BLaER1 (cell line): ENCODE measurements at regions not wholly inside any gene's neighbourhood (a gene's known extent, or its start where the extent isn't known, plus 50 kb on each side); places are given as distances from the start of the nearest gene placed in this dataset.
A peak's percentile ranks its signal among the peaks of the same experiment; 100 is the strongest.
"Not testable (repeated sequence)": the region's sequence is repeated elsewhere in the genome, so short reads cannot be mapped to it uniquely, and the experiment has no call there.

Source experiments
- H3K27ac ChIP-seq: shearing (Covaris generic); formaldehyde crosslinking; 2 replicates; pipeline ENCODE4 v1.8.1; 2022
- H3K27me3 ChIP-seq: shearing (Covaris generic); formaldehyde crosslinking; 2 replicates; pipeline ENCODE4 v1.8.1; 2022
- H3K36me3 ChIP-seq: shearing (Covaris generic); formaldehyde crosslinking; 2 replicates; pipeline ENCODE4 v1.8.1; 2022
- H3K4me1 ChIP-seq: shearing (Covaris generic); formaldehyde crosslinking; 2 replicates; pipeline ENCODE4 v1.8.1; 2022
- H3K4me2 ChIP-seq: shearing (Covaris generic); formaldehyde crosslinking; 2 replicates; pipeline ENCODE4 v1.8.1; 2022
- H3K4me3 ChIP-seq: shearing (Covaris generic); formaldehyde crosslinking; 2 replicates; pipeline ENCODE4 v1.8.1; 2022
- H3K9ac ChIP-seq: shearing (Covaris generic); formaldehyde crosslinking; 2 replicates; pipeline ENCODE4 v1.8.1; 2022
- H3K9me3 ChIP-seq: shearing (Covaris generic); formaldehyde crosslinking; 2 replicates; pipeline ENCODE4 v1.8.1; 2022
- H4K20me1 ChIP-seq: shearing (Covaris generic); formaldehyde crosslinking; 2 replicates; pipeline ENCODE4 v1.8.1; 2022
- Cebpa-rat ChIP-seq: shearing (Covaris generic); IDR thresholded peaks from 2 replicates; pipeline ENCODE4 v1.8.1; 2022

DNA sequence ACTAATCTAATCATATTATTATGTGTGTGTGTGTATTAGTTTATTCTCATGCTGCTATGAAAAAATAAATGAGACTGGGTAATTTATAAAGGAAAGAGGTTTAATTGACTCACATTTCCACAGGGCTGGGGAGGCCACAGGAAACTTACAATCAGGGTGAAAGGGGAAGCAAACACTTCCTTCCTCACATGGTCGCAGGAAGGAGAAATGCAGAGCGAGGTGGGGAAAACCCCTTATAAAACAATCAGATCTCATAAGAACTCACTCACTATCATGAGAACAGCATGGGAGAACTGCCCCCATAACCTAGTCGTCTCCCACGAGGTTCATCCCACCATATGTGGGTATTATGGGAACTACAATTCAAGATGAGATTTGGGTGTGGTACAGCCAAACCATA, 190.9 kb upstream of the TAPT1 start:
- Histone ChIP-seq H3K9me3 (peaks cover 7% of the 10 kb centered on the region; the same call in 1 of the 2 replicates), H3K4me3 (no peak overlapping the region), H3K36me3 (no peaks in the 10 kb centered on the region), H3K27ac (no peak overlapping the region), H3K9ac (no peak overlapping the region), H3K4me1 (no peaks in the 10 kb centered on the region), H3K27me3 (no peaks in the 10 kb centered on the region), H4K20me1 (no peaks in the 10 kb centered on the region), H3K4me2 (0 out of 2 replicates have a peak overlapping the region, but pooled peaks have one; percentile 4)
- TF ChIP-seq Cebpa-rat: no peak

GRCh38 chr4:16416601-16417000, 190.3 kb upstream of the TAPT1 start:
- H4K20me1 ChIP-seq: no peaks in the 10 kb centered on the region
- no peak overlapping the region for H3K4me2 ChIP-seq
- no peaks in the 10 kb centered on the region for H3K4me1 ChIP-seq
- H3K9me3 ChIP-seq: peaks cover 7% of the 10 kb centered on the region; the same call in 1 of the 2 replicates
- no peak for TF ChIP-seq Cebpa-rat
- H3K27me3 ChIP-seq: no peaks in the 10 kb centered on the region
- no peaks in the 10 kb centered on the region for H3K36me3 ChIP-seq
- H3K4me3 ChIP-seq: no peak overlapping the region
- H3K27ac ChIP-seq: no peak overlapping the region
- no peak overlapping the region for H3K9ac ChIP-seq

GRCh38 chr4:16415751-16416150, 189.5 kb upstream of the TAPT1 start:
- TF ChIP-seq Cebpa-rat: no peak
- H3K27ac ChIP-seq: no peak overlapping the region
- H3K36me3 ChIP-seq: no peaks in the 10 kb centered on the region
- H3K27me3 ChIP-seq: no peaks in the 10 kb centered on the region
- H3K9me3 ChIP-seq: peaks cover 6% of the 10 kb centered on the region; the same call in 1 of the 2 replicates
- no peaks in the 10 kb centered on the region for H4K20me1 ChIP-seq
- H3K4me3 ChIP-seq: no peak overlapping the region
- no peak overlapping the region for H3K9ac ChIP-seq
- H3K4me2 ChIP-seq: no peak overlapping the region
- H3K4me1 ChIP-seq: no peaks in the 10 kb centered on the region

DNA sequence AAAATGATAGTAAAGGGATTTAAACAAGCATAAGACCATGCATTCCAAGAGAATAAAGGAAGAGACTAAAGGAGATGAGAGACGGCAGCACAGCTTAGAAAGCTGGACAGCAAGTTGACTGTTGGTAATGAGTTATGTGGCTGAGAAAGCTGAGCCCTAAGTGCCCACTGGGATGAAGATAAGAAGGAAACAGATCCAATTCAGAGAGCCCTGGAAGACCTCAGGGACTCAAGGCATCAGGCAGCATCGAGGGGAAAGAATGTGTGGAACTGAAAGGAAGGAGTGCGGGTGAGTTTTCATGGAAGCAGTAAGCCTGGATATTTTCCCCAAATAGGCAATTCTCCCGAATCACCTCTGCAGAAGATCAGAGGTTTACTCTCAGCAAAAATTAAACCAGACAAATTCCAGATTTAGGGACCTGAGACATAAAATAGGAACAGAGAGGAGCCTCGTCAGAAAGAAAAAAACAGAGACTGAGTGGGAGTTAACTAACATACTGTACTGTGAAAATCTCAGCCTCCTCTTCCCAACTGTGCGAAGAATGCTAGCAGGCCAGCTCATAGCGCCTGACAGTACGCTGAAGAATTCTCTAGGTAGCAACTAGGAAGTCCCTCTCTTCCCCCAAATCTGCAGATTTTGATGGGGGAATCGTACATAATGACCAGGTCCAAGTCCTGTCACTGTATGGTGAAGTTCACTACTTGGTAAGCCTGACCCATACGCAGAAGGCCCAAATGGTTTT, 187.7 kb upstream of the TAPT1 start:
- no peak overlapping the region for H3K4me3 ChIP-seq
- no peaks in the 10 kb centered on the region for H3K4me1 ChIP-seq
- H4K20me1 ChIP-seq: no peaks in the 10 kb centered on the region
- H3K9me3 ChIP-seq: no peaks in the 10 kb centered on the region
- no peaks in the 10 kb centered on the region for H3K36me3 ChIP-seq
- H3K4me2 ChIP-seq: no peak overlapping the region
- H3K27ac ChIP-seq: no peak overlapping the region
- no peak for TF ChIP-seq Cebpa-rat
- no peaks in the 10 kb centered on the region for H3K27me3 ChIP-seq
- no peak overlapping the region for H3K9ac ChIP-seq

DNA sequence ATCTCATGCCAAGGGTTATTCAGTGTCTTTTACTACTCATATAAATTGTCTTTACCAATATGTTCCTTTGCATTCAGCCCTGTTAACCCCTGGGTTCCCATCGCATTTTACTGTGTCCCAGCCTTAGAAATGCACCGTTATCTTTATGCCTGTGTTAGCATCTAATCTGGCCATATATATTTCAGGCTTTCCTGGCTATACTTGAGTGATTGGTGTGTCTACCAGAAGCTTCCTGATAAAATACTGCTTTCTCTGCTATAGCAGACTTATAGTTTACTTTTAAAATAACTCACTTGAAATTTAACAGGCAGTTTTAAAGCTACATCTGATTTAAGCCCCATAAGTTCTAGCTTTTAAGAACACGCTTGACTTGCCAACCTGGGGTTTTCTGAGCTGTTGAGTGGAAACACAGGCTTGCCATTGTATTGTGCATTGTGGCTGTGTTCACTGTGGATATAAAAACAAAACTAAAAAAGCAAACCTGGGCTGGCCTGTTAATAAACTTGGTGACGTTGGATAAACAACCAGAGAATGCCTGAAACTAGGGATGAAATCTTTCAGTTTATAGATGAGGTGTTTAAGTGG, 185.3 kb upstream of the TAPT1 start:
- Histone ChIP-seq H3K4me2 (no peak overlapping the region), H4K20me1 (no peaks in the 10 kb centered on the region), H3K9me3 (no peaks in the 10 kb centered on the region; the same call in 1 of the 2 replicates), H3K36me3 (no peaks in the 10 kb centered on the region), H3K9ac (no peak overlapping the region), H3K27me3 (no peaks in the 10 kb centered on the region), H3K4me1 (no peaks in the 10 kb centered on the region), H3K27ac (no peak overlapping the region), H3K4me3 (no peak overlapping the region)
- TF ChIP-seq Cebpa-rat: no peak

DNA sequence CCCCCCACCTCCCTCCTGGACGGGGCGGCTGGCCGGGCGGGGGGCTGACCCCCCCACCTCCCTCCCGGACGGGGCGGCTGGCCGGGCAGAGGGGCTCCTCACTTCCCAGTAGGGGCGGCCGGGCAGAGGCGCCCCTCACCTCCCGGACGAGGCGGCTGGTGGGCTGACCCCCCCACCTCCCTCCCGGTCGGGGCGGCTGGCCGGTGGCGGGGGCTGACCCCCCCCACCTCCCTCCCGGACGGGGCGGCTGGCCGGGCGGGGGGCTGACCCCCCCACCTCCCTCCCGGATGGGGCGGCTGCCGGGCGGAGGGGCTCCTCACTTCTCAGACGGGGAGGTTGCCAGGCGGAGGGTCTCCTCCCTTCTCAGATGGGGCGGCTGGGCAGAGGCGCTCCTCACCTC, 166.9 kb upstream of the TAPT1 start:
- H3K36me3 ChIP-seq, H3K9ac ChIP-seq, H4K20me1 ChIP-seq, H3K4me2 ChIP-seq, H3K4me3 ChIP-seq, H3K27me3 ChIP-seq, H3K4me1 ChIP-seq, H3K27ac ChIP-seq: not testable (repeated sequence)
- peaks cover 12% of the 10 kb centered on the region for H3K9me3 ChIP-seq

DNA sequence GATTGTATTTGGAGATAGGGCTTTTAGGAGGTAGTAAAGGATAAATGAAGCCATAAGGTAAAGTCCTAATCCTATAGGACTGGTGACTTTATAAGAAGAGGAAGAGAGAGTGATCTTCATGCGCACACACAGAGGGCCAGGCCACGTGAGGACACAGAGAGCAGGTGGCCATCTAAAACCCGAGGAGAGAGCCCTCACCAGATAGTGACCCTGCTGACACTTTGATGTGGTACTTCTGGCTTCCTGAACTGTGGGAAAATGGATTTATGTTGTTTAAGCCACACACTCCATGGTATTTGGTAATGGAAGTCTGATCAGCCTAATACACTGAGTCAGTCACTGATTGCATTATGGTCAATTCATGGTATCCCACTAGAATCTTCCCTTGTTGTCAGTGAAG, 164.9 kb upstream of the TAPT1 start:
- Histone ChIP-seq H3K4me2 (no peak overlapping the region), H3K9ac (no peak overlapping the region), H3K27me3 (no peaks in the 10 kb centered on the region), H3K36me3 (no peaks in the 10 kb centered on the region), H3K9me3 (peaks cover 12% of the 10 kb centered on the region), H3K27ac (no peak overlapping the region), H3K4me1 (peaks cover 4% of the 10 kb centered on the region; the same call in 1 of the 2 replicates), H3K4me3 (no peak overlapping the region), H4K20me1 (no peaks in the 10 kb centered on the region)
- TF ChIP-seq Cebpa-rat: no peak

DNA sequence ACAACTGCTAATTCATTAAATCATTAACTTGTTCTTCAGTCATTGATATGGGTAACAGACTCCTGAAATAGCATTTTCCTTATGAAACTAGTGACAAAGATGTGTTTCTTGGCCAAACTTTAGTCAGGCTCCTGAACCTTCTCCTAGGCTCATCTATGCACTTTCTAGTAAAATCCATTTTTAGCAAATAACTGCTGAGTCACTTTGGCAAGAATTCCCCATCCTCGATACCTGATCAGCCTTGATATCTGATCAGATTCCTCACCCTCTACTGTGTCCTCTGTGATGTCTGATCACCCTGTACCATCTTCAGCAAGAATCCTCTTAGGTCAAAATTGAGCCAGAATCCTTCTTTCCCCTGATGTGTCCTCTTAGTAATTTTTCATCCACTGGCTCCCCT, 161.2 kb upstream of the TAPT1 start:
- Histone ChIP-seq H3K36me3 (no peaks in the 10 kb centered on the region), H3K9me3 (no peaks in the 10 kb centered on the region), H3K27me3 (no peaks in the 10 kb centered on the region), H3K4me1 (peaks cover 21% of the 10 kb centered on the region), H3K9ac (no peak overlapping the region), H3K4me2 (no peak overlapping the region), H3K27ac (no peak overlapping the region), H3K4me3 (no peak overlapping the region), H4K20me1 (no peaks in the 10 kb centered on the region)
- no peak for TF ChIP-seq Cebpa-rat

GRCh38 chr4:16386711-16387320, 160.5 kb upstream of the TAPT1 start:
- no peaks in the 10 kb centered on the region for H3K9me3 ChIP-seq
- no peak for TF ChIP-seq Cebpa-rat
- H3K4me3 ChIP-seq: no peak overlapping the region
- no peak overlapping the region for H3K27ac ChIP-seq
- H3K4me2 ChIP-seq: no peak overlapping the region
- no peaks in the 10 kb centered on the region for H4K20me1 ChIP-seq
- H3K4me1 ChIP-seq: peaks cover 21% of the 10 kb centered on the region
- H3K27me3 ChIP-seq: no peaks in the 10 kb centered on the region
- no peaks in the 10 kb centered on the region for H3K36me3 ChIP-seq
- H3K9ac ChIP-seq: no peak overlapping the region

DNA sequence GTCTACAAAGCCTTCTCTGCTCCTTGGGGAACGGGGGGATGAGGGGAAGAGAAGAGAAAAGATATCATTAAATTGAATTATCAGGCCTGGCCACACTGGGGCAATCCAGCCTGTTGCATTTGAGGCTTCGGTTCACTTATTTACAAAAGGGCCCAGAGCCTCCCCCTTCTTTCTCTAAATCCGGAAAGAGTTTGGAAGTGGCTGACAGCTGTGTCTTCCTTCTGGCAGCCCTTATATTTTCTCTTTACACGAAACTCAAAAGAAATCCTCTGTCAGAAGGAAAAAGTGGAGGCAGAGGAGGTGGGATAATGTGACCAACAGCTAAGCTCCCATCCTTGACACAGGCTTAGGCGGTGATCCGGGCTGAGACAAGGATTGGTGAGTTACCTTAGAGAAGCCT, 158.3 kb upstream of the TAPT1 start:
- Histone ChIP-seq H3K9me3 (no peaks in the 10 kb centered on the region), H3K4me2 (peak overlapping the region; percentile 54), H3K27me3 (no peaks in the 10 kb centered on the region), H4K20me1 (no peaks in the 10 kb centered on the region), H3K27ac (no peak overlapping the region; the same call in 1 of the 2 replicates), H3K9ac (no peak overlapping the region), H3K4me1 (peaks cover 16% of the 10 kb centered on the region), H3K4me3 (no peak overlapping the region), H3K36me3 (no peaks in the 10 kb centered on the region)
- no peak for TF ChIP-seq Cebpa-rat
